GM13976 (cell line): ENCODE measurements at regions not wholly inside any gene's neighbourhood (a gene's known extent, or its start where the extent isn't known, plus 50 kb on each side); places are given as distances from the start of the nearest gene placed in this dataset.

Source experiments
- DNase-seq: peaks from one replicate; pipeline ENCODE4 v3.0.0; 2012; ENCODE audit warnings: low spot score
- CTCF ChIP-seq: IDR thresholded peaks from 2 replicates; pipeline ENCODE4 v1.5.1; 2012; ENCODE audit warnings: borderline replicate concordance, mild to moderate bottlenecking; ENCODE audit not compliant: insufficient read depth; ENCODE audit errors: extremely low read depth, missing control alignments, control extremely low read depth
- in situ Hi-C: fragments of 300-500 bp; cut with MboI; formaldehyde crosslinking; loops from one replicate; pipeline ENCODE4 v1.12.0; 2022; ENCODE audit warnings: low sequenced_read_pairs, mixed read lengths, inconsistent platforms; ENCODE audit not compliant: unreplicated experiment

GRCh38 chr21:16473988-16474387, 744.2 kb downstream of the USP25 start:
- in situ Hi-C loops: no loop called here
- no peak for TF ChIP-seq CTCF
- no peak for DNase-seq

GRCh38 chr21:16476056-16476825, 746.5 kb downstream of the USP25 start:
- no peak for TF ChIP-seq CTCF
- in situ Hi-C loops: no loop called here
- no peak for DNase-seq

- in situ Hi-C loops: no loop called here
- no peak for DNase-seq
- no peak for TF ChIP-seq CTCF
Observed at GRCh38 chr21:16488042-16488441, 758.3 kb downstream of the USP25 start.

- no peak for DNase-seq
- no peak for TF ChIP-seq CTCF
- in situ Hi-C loops: no loop called here
Observed at GRCh38 chr21:16492356-16492755, 762.6 kb downstream of the USP25 start.

GRCh38 chr21:16492892-16493291, 763.1 kb downstream of the USP25 start:
- TF ChIP-seq CTCF: no peak
- in situ Hi-C loops: no loop called here
- DNase-seq: no peak

- no peak for DNase-seq
- TF ChIP-seq CTCF: no peak
- in situ Hi-C loops: no loop called here
Observed at GRCh38 chr21:16496609-16497008, 766.8 kb downstream of the USP25 start.
